GM21367 (cell line): ENCODE measurements at regions not wholly inside any gene's neighbourhood (a gene's known extent, or its start where the extent isn't known, plus 50 kb on each side); places are given as distances from the start of the nearest gene placed in this dataset.
"Not testable (repeated sequence)": the region's sequence is repeated elsewhere in the genome, so short reads cannot be mapped to it uniquely, and the experiment has no call there.

Experiments
- ATAC-seq: cut with Tn5 transposase; IDR thresholded peaks from one replicate; pipeline ENCODE4 v1.9.1; 2021; ENCODE audit not compliant: unreplicated experiment

- no peak for ATAC-seq
These were observed 230.1 kb upstream of the TENM4 start for GRCh38 chr11:79670882-79671281.

GRCh38 chr11:79668575-79668974 lies 227.7 kb upstream of the TENM4 start:
- ATAC-seq = no peak

- no peak for ATAC-seq
These were observed 226.6 kb upstream of the TENM4 start for GRCh38 chr11:79667380-79667779.

DNA sequence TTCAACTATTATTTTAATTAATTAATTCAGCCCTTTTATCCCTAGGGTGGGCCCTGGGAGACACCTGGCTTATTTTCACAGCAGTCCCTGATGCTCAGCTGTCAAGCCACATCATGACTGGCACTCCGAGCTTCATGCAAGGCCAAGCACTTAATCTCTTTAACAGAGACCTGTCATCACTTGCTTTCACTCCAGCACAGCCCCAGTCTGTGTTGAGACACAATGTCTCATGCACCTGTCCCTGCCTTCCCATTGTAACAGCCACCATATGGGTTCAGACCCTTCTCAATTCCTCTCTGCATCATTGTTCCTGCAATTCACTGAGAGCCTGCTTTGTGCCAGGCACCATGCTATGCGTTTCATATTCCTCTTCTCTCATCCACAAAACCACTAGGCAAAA lies 222.2 kb upstream of the TENM4 start:
- no peak for ATAC-seq

DNA sequence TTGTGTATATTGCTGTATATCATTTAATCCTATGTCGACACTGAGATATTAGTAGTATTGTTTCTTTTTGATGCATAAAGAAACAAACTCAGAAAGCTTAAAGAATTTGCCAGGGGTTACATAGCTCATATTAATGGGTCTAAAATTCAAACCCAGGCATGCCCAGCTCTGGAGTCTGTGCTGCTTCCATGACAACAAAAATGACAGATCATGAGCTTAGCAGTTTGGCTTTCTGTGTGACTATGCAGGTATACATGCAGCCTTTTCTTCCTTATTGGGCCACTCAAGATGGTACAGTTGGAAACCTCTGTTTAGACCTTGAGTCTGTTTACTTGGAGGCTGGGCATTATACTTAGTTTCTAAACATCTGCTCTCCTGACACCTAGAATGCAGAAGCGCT lies 220.5 kb upstream of the TENM4 start:
- ATAC-seq = no peak

GRCh38 chr11:79648766-79649520 lies 208.1 kb upstream of the TENM4 start:
- ATAC-seq = no peak

- no peak for ATAC-seq
These were observed 196.4 kb upstream of the TENM4 start for GRCh38 chr11:79637219-79637618.

DNA sequence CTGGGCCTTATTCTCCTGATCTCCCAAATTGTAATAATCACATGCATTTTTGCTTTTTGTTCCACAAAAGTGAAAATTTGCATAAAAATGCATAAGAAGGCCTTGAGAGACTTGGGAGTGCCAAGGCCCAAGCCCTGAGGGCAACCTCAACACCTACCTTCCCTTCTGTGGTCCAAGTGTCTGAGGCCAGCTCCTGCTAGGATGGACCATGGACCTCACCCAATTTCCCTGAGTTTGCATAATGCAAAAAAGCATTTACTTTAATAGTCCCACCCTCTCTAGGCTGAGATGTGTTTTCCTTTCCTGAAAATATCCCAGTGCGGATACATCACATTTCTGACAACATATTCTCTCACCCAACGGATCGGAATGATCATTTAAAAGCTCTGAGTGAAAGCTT lies 194.1 kb upstream of the TENM4 start:
- no peak for ATAC-seq

- ATAC-seq = no peak
These were observed 186.5 kb upstream of the TENM4 start for GRCh38 chr11:79627281-79627680.

- ATAC-seq = no peak
These were observed 185.6 kb upstream of the TENM4 start for GRCh38 chr11:79626135-79627075.

DNA sequence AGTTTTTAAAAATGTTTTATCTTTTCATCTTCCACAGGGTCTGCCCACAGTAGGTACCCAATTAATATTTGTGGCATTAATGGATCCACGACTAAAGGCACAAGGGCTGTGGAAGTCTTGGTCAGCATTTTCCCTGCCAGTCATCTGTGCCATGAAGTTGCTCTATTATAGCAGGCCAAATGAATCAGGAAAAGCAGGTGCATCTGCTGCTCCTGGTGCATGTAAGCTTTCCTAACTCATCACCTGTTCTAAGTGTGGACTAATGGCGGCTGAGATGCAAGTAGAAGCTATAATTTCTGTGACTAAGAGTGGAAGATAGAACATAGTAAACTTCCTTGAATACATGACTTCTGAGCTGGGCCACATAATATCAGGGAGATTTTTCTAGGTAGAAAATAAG lies 182.5 kb upstream of the TENM4 start:
- ATAC-seq = no peak

- no peak for ATAC-seq
These were observed 176.7 kb upstream of the TENM4 start for GRCh38 chr11:79617561-79617960.

DNA sequence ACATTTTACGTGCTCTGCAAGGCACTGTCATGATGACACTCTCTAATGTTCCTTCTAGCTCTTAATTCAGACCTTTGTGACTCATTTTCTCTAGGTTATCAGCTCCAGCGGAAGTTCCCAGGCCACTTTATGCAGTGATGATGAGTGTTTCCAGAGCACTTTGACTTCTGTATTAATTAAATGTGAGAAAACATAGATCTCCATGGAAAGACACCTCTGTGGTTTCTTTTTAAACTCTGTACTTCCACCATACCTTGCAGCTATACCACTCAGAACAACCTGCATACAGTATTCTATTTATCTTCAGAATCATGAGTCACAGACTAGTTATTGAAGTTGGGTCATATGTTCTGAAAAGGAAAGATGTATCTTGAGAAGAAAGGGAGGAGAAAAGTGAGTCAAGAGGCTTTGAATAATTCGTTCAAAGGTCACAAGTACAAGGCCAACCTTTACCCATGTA lies 175.6 kb upstream of the TENM4 start:
- ATAC-seq = no peak

DNA sequence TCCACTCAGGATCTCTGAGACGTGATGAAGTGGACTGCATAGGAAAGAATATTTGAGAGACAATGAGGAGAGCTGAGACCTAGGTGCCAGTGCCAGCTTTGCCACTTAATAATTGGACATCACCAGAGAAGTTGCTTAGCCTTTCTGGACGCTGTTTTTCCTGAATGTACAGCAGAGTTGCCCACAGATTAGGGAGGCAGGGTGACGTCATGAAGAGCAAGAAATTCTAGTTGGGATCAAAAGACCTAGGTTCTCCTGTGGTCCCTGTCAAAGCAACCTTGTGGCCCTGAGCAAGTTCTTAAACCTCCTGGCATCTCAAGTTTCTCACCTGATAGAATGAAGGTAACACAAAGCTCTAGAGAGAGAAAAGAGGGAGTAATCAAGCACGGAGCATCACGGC lies 174.6 kb upstream of the TENM4 start:
- no peak for ATAC-seq

DNA sequence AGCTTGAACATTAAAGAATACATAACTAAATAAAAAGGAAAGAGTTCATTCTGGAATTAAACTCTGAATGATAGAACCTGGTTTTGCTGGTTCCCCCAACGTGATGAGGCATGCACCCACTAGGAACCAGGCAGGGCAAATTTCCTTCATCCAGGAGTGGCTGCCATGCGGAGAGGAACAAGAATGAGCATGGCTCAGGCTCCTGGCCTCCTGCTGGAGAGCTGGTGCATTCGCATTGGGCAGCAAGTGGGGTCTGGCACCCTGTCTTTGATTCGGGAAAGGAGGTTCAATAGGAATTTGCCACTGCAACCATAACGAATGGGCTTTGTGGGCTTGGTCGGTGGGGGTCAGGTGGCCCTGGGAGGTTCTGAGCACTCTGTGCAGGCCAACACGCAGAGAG lies 169.8 kb upstream of the TENM4 start:
- ATAC-seq = no peak

DNA sequence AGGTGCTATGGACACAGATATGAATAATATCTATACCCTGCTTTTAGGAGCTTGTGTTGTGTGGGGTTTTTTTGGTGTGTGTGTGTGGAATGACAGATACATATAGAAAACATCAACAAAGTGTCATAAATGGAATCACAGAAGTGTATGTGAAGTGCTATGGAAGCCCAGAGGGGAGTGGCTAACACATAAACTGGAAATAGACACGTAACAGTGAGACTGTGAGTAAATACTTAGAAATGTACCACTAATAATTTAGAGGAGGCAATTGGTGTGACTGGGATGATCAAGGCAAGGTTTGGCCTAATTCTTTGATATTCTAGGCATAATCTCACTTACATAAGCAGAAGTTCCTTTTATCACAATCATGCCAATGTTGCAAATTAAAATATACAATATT lies 169.3 kb upstream of the TENM4 start:
- no peak for ATAC-seq

GRCh38 chr11:79609511-79609910 lies 168.7 kb upstream of the TENM4 start:
- ATAC-seq = no peak

DNA sequence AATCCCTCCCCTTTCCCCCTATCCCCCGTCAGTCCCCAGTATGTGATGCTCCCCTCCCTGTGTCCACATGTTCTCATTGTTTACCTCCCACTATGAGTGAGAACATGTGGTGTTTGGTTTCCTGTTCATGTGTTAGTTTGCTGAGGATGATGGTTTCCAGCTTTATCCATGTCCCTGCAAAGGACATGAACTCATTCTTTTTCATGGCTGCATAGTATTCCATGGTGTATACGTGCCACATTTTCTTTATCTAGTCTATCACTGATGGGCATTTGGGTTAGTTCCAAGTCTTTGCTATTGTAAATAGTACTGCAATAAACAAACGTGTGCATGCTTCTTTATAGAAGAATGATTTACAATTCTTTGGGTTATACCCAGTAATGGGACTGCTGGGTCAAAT lies 165.6 kb upstream of the TENM4 start:
- ATAC-seq = not testable (repeated sequence)

DNA sequence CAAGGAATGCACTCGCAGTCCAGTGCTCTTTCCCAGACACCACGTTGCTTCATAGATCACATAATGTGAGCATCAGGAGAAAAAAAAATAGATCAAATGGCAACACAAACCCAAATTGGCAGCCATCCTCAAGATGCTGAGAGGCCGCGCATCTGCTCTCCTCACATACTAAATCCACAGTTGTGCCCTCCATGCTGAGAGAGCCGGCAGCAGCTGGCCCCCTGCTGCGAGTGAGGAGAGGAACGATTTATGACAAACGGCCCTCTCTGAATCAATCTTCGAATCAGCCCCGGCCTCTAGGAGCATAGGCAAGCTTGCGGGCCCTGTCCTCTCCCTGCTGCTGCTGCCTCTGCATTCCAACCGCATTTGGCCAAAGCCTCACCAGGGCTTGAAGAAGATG lies 159.9 kb upstream of the TENM4 start:
- no peak for ATAC-seq

- no peak for ATAC-seq
These were observed 154.0 kb upstream of the TENM4 start for GRCh38 chr11:79594834-79595233.

GRCh38 chr11:79592824-79593223 lies 152.0 kb upstream of the TENM4 start:
- no peak for ATAC-seq

DNA sequence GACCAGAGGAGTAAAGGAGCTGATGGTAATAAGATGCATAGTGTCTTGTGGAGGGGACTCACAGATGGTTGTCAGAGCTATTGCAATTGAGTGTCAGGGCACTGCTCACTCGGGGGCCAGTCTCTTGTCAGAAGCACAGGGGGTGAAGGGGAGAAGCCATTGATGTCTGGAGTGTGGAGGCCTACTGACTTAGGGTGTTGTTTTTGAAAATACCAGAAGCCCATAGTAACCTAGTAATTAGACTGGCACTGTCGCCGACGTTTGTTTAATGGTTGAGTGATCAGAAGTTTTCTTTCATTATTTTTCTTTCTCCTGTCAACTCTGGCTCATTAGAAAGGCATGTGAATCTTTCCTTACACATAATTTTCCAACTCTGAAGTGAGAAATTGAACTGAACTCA lies 151.6 kb upstream of the TENM4 start:
- ATAC-seq = no peak
